HG03342 (cell line): ENCODE measurements at regions not wholly inside any gene's neighbourhood (a gene's known extent, or its start where the extent isn't known, plus 50 kb on each side); places are given as distances from the start of the nearest gene placed in this dataset.
A peak's percentile ranks its signal among the peaks of the same experiment; 100 is the strongest.

Source experiments
- ATAC-seq: cut with Tn5 transposase; IDR thresholded peaks from one replicate; pipeline ENCODE4 v1.9.1; 2021; ENCODE audit warnings: mild to moderate bottlenecking, moderate library complexity; ENCODE audit not compliant: unreplicated experiment

- no peak for ATAC-seq
Observed at GRCh38 chr2:150627526-150627925, 140.1 kb upstream of the RND3 start.

DNA sequence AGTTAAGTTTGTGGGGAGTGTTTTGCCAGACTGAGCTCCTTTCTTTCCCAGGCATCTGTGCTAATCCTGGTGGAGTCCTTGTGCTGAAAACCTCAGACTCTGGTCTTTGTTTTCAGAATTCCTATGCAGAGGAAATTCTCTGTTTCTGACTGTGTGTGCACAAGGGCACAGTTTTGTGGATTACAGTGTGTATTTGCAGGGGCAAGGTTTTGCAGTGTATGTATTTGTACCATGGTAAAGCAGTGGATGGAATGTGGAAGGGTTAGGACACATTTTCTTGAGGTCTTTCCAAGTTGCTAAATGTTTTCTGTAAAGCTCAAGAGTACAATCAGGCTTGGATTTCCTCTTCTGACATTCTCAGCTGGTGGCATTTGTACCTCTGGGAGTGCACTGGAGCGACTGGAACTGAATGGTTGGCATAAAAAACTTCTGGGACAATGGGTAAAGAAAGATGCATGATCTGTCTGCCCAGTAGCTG is 139.5 kb upstream of the RND3 start:
- no peak for ATAC-seq

DNA sequence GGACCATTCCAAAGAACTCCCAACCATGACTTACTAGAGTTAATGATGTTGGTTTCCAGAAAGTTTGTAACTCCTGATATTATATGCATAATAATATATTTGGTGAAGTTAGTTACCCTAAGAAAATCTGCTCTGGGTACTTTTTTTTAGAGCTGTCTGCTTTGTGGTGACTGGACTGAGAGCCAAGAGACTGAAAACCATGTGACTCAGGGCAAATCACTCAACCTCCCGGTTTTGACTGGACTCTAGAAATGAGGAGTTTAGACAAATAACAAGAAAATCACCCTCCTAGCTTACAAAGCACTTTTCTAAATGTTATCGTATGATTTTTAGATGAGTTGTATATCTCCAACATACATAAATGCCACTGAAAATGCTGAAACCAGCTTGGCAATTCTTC is 138.3 kb upstream of the RND3 start:
- ATAC-seq: no peak

- ATAC-seq: no peak
Observed at GRCh38 chr2:150625303-150625702, 137.8 kb upstream of the RND3 start.

- ATAC-seq: peak; percentile 82
Observed at GRCh38 chr2:150624001-150624401, 136.5 kb upstream of the RND3 start.

- ATAC-seq: no peak
Observed at GRCh38 chr2:150621526-150622213, 134.2 kb upstream of the RND3 start.

DNA sequence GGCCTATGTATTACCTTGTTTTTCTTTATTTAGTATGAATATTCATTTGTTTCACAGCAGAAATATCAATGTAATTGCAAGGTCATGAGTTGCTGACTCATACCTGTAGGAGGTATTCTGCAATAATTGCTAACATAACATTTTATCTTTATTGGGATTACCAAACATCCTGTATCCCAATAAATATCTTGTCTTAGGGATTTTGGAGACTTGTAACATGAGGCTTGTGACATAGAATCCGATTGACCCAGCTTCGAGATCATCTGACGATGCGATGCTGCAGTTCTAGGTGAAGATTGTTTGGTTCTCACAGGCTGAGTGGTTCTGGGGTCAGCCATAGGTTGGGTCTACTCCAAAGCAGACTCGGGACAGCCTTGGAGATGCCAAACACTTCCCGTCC is 133.4 kb upstream of the RND3 start:
- ATAC-seq: no peak

- ATAC-seq: no peak
Observed at GRCh38 chr2:150620416-150620815, 132.9 kb upstream of the RND3 start.

GRCh38 chr2:150619607-150620330 is 132.3 kb upstream of the RND3 start:
- ATAC-seq: no peak

GRCh38 chr2:150618245-150618895 is 130.9 kb upstream of the RND3 start:
- no peak for ATAC-seq

- ATAC-seq: no peak
Observed at GRCh38 chr2:150617351-150617978, 130.0 kb upstream of the RND3 start.

DNA sequence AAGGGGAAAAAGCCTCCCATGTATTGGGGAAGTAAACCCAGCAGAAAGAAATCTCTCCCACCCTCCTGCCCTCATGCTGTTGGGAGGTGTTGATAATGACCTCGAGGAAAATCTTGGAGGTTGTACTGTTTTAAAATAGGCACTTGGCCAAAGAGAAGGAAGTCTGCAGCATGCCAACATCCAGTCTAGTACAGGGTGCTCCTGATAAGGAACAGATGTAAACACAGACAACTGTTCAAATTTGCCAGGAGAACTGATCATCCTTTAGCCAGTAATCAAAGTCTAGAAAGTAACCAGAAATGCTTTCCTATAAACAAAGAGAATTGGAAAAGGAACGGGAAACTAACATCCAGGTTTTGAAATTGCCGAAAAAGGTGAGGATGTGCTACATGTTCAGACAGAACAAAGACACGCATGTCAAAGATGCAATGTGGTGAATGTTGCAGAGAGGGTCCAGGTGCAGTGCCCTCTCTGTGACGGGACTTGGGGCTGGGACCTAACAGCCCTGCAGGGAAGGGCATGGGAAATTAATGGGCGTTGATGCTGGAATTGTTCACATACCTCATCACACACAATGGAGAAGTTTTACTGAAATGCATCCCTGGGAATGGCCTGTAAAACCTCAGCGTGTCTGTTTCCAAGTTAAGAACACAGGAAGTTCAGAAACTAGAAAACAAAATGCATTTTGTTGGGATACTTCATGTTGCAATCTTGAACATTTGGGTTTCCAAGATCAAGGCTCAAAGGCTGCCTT is 125.7 kb upstream of the RND3 start:
- ATAC-seq: no peak

GRCh38 chr2:150610670-150611279 is 123.3 kb upstream of the RND3 start:
- peak; percentile 80 for ATAC-seq

- no peak for ATAC-seq
Observed at GRCh38 chr2:150609831-150610582, 122.5 kb upstream of the RND3 start.

DNA sequence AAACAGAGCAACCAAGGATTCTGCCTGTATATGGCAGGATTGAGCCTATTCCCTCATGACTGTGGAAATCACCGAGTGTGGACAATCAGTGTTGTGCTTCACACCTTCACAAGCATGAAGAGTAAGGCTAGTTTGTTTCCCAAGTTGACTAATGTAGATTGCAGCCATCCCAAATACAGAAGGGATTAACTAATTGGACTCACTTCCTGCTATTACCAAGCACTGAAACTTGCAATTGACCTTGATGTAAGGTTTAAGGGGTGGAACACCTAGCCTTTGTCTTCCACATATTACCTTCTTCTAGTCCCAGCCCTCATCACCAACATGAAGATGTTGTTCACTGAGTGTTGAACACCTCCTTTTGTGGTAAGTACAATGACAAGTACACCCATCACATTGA is 120.9 kb upstream of the RND3 start:
- ATAC-seq: no peak

DNA sequence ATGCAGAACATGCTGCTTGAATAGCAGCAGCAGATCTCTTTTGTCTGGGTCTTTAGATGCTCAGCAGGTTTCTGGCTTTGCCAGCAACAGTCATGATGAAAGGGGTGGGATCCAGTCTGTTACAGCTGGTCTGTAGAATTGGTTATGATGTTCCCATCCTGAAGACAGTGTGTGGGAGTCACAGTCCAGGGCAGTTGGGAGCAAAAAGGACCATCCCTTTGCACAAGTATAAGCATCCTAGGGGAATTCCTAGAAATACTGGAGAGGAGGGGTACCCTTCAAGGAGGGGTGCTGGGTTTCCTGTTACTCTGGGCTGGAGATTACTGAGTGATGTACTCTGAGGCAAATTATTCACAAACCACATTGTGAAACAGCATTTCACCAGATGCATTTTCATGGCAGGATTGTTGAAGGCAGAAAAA is 119.9 kb upstream of the RND3 start:
- ATAC-seq: no peak

GRCh38 chr2:150606380-150607060 is 119.1 kb upstream of the RND3 start:
- ATAC-seq: no peak

DNA sequence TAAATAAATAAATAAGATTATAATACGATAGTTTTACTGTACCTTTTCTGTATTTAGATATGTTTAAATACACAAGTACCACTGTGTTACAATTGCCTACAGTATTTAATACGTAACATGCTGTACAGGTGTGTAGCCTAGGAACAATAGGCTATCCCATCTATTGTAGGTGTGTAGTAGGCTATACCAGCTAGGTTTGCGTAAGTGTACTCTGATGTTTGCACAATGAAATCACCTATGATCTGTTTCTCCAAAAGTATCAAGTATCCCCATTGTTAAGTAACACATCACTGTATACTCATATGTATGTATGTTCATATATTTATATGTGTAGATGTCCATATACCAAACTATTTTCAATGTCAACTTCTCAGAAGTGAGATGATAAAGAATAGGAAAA is 118.2 kb upstream of the RND3 start:
- ATAC-seq: no peak
